LHCN-M2 (cell line): ENCODE measurements at regions not wholly inside any gene's neighbourhood (a gene's known extent, or its start where the extent isn't known, plus 50 kb on each side); places are given as distances from the start of the nearest gene placed in this dataset.

Experiments used
- DNase-seq: peaks from one replicate; pipeline ENCODE4 v3.0.0-alpha.2; 2012; ENCODE audit warnings: low read depth

GRCh38 chr15:35724626-35725025 is 178.7 kb upstream of the DPH6 start:
- no peak for DNase-seq

- no peak for DNase-seq
These were observed 179.4 kb upstream of the DPH6 start for GRCh38 chr15:35725353-35725752.

- no peak for DNase-seq
These were observed 181.7 kb upstream of the DPH6 start for GRCh38 chr15:35727627-35728026.

- DNase-seq, result no peak
These were observed 182.4 kb upstream of the DPH6 start for GRCh38 chr15:35728219-35728940.

GRCh38 chr15:35736150-35736549 is 190.2 kb upstream of the DPH6 start:
- no peak for DNase-seq

- no peak for DNase-seq
These were observed 191.5 kb upstream of the DPH6 start for GRCh38 chr15:35737441-35737840.

- DNase-seq, result peak; percentile 83
These were observed 192.4 kb upstream of the DPH6 start for GRCh38 chr15:35738370-35738769.

GRCh38 chr15:35740761-35741160 is 194.8 kb upstream of the DPH6 start:
- no peak for DNase-seq

GRCh38 chr15:35741395-35741794 is 195.4 kb upstream of the DPH6 start:
- no peak for DNase-seq

GRCh38 chr15:35741881-35742280 is 195.9 kb upstream of the DPH6 start:
- DNase-seq, result no peak

- no peak for DNase-seq
These were observed 197.4 kb upstream of the DPH6 start for GRCh38 chr15:35743321-35743720.

GRCh38 chr15:35746121-35746520 is 200.2 kb upstream of the DPH6 start:
- peak; percentile 59 for DNase-seq

- DNase-seq, result no peak
These were observed 202.1 kb upstream of the DPH6 start for GRCh38 chr15:35748105-35748504.

- no peak for DNase-seq
These were observed 204.1 kb upstream of the DPH6 start for GRCh38 chr15:35750051-35750450.

GRCh38 chr15:35751413-35752133 is 205.6 kb upstream of the DPH6 start:
- DNase-seq, result peak; percentile 72

GRCh38 chr15:35752134-35752466 is 206.1 kb upstream of the DPH6 start:
- DNase-seq, result no peak

GRCh38 chr15:35753486-35753885 is 207.5 kb upstream of the DPH6 start:
- peak; percentile 43 for DNase-seq

GRCh38 chr15:35755237-35755802 is 209.4 kb upstream of the DPH6 start:
- DNase-seq, result no peak

- no peak for DNase-seq
These were observed 210.7 kb upstream of the DPH6 start for GRCh38 chr15:35756623-35757022.

GRCh38 chr15:35757361-35757760 is 211.4 kb upstream of the DPH6 start:
- DNase-seq, result no peak

- no peak for DNase-seq
These were observed 211.8 kb upstream of the DPH6 start for GRCh38 chr15:35757765-35758164.

GRCh38 chr15:35764661-35765519 is 218.9 kb upstream of the DPH6 start:
- no peak for DNase-seq
